Upper lobe of right lung (tissue), 1 donor: ENCODE measurements at regions not wholly inside any gene's neighbourhood (a gene's known extent, or its start where the extent isn't known, plus 50 kb on each side); places are given as distances from the start of the nearest gene placed in this dataset.
A peak's percentile ranks its signal among the peaks of the same experiment; 100 is the strongest.

ENCODE experiments used
- ATAC-seq: fragments of 200-7000 bp; cut with Tn5 transposase; one replicate; pipeline ENCODE4 v1.9.1; 2020; ENCODE audit warnings: mild to moderate bottlenecking, moderate library complexity
- DNase-seq: peaks from one replicate; pipeline ENCODE4 v3.0.0-alpha.2; 2020
- H3K27ac ChIP-seq: fragments of 200-600 bp; one replicate; pipeline ENCODE4 v1.8.0; 2022
- H3K27me3 ChIP-seq: fragments of 200-600 bp; one replicate; pipeline ENCODE4 v1.8.0; 2022; ENCODE audit warnings: mild to moderate bottlenecking
- H3K36me3 ChIP-seq: fragments of 200-600 bp; one replicate; pipeline ENCODE4 v1.8.0; 2022
- H3K4me1 ChIP-seq: fragments of 200-600 bp; one replicate; pipeline ENCODE4 v1.8.0; 2022
- H3K4me3 ChIP-seq: fragments of 200-600 bp; one replicate; pipeline ENCODE4 v1.8.0; 2022; ENCODE audit warnings: mild to moderate bottlenecking
- H3K9me3 ChIP-seq: fragments of 200-600 bp; one replicate; pipeline ENCODE4 v1.8.0; 2022
- intact Hi-C: fragments of 100-400 bp; cut with DNase I; formaldehyde crosslinking; loops from one replicate; pipeline ENCODE4 v1.11.0; 2022
- TF ChIP-seq, protein P1 (sequence below): fragments of 200-600 bp; IDR thresholded peaks from one replicate; pipeline ENCODE4 v1.8.0; 2022; ENCODE audit warnings: antibody characterized with exemption
- donor health status: DM: no; HTN: yes; CAD: no; lungs with severe emphysema.

DNA sequence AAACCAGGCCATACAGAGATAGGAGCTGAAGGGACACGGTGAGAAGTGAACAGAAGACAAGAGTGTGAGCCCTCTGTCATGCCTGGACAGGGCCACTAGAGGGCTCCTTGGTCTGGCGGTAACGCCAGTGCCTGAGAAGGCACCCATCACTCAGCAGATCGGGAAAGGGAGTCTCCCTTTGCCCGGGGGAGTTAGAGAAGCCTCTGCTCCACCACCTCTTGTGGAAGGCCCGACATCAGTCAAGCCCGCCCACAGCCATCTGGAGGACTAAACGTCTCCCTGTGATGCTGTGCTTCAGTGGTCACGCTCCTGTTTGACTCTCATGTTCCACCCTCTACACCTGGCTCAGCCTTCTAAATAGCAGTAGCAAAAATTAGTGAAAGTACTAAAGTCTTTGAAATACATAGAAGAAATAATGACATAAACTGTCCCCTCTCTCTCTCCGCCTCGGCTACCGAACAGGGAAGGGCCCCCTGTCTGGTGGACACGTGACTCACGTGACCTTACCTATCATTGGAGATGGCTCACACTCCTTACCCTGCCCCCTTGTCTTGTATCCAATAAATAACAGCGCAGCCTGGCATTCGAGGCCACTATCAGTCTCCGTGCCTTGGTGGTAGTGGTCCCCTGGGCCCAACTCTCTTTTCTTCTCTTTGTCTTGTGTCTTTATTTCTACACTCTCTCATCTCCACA, 66.7 kb downstream of the RPP21 start:
- Histone ChIP-seq H3K9me3 (no peaks in the 10 kb centered on the region), H3K4me3 (no peak overlapping the region), H3K27ac (no peak overlapping the region), H3K36me3 (no peaks in the 10 kb centered on the region), H3K4me1 (no peaks in the 10 kb centered on the region), H3K27me3 (peaks cover 23% of the 10 kb centered on the region)
- intact Hi-C loops = no loop called here
- TF ChIP-seq, protein P1, sequence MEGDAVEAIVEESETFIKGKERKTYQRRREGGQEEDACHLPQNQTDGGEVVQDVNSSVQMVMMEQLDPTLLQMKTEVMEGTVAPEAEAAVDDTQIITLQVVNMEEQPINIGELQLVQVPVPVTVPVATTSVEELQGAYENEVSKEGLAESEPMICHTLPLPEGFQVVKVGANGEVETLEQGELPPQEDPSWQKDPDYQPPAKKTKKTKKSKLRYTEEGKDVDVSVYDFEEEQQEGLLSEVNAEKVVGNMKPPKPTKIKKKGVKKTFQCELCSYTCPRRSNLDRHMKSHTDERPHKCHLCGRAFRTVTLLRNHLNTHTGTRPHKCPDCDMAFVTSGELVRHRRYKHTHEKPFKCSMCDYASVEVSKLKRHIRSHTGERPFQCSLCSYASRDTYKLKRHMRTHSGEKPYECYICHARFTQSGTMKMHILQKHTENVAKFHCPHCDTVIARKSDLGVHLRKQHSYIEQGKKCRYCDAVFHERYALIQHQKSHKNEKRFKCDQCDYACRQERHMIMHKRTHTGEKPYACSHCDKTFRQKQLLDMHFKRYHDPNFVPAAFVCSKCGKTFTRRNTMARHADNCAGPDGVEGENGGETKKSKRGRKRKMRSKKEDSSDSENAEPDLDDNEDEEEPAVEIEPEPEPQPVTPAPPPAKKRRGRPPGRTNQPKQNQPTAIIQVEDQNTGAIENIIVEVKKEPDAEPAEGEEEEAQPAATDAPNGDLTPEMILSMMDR = peak; percentile 88
- ATAC-seq (peak; percentile 73), DNase-seq (peak; percentile 76)

DNA sequence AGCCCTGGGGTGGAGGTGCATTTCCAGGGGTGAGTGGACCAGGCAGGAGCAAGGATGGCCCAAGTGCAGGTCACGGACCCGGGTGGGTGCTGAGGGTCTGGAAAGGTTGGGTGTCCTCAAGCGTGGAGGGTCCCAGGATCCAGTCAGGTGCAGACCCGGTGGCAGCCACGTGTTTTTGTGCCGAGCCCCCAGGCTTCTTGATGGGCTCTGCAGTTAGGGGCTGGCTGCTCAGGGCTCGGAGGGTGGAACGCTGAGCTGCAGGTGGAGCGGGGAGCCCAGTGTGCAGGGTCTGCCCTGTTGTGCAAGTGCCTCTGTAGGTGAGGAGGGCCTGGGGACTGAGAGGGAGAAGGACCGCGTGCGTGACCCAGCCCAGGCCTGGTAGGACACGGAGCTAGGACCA, 70.9 kb upstream of the HLA-E start:
- Histone ChIP-seq H3K36me3 (no peaks in the 10 kb centered on the region), H3K27me3 (peaks cover 26% of the 10 kb centered on the region), H3K4me3 (no peak overlapping the region), H3K27ac (no peak overlapping the region), H3K9me3 (no peaks in the 10 kb centered on the region), H3K4me1 (no peaks in the 10 kb centered on the region)
- ATAC-seq = peak; percentile 26
- TF ChIP-seq, protein P1 = no peak
- intact Hi-C loops = no loop called here
- DNase-seq = no peak

DNA sequence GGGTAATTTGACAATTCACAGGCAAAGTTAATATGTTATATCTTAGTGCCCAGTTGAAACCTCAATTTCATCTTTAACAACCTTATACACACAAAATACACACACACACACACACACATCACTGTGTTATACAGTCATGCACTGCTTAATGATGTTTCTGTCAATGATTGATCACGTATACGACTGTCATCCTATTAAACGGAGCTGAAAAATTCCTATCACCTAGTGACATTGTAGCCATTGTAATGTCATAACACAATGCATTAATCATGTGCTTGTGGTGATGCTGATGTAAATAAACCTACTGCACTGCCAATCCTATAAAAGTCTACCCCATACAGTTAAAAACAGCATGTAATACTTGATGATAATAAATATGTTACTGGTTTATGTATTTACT, 64.8 kb upstream of the HLA-E start:
- ATAC-seq (no peak), DNase-seq (no peak)
- intact Hi-C loops = no loop called here
- peaks cover 67% of the 10 kb centered on the region for H3K27me3 ChIP-seq
- H3K36me3 ChIP-seq = no peaks in the 10 kb centered on the region
- H3K27ac ChIP-seq = no peak overlapping the region
- no peaks in the 10 kb centered on the region for H3K4me1 ChIP-seq
- TF ChIP-seq, protein P1 = no peak
- no peak overlapping the region for H3K4me3 ChIP-seq
- no peaks in the 10 kb centered on the region for H3K9me3 ChIP-seq
